GM12878 (cell line): ENCODE measurements at regions not wholly inside any gene's neighbourhood (a gene's known extent, or its start where the extent isn't known, plus 50 kb on each side); places are given as distances from the start of the nearest gene placed in this dataset.

ENCODE experiments used
- ATAC-seq: fragments of 200-7000 bp; cut with Tn5 transposase; 3 replicates; pipeline ENCODE4 v1.9.1; 2020; ENCODE audit warnings: mild to moderate bottlenecking, moderate library complexity
- BruUV-seq: library from RNA; stranded (reverse); fragments of 400-500 nt; replicated peaks from 2 replicates; lab custom pipeline; 2021; lab: Mats Ljungman, UMichigan
- CTCF ChIA-PET: fragments of 300-600 bp; sonication (Branson Sonifier 250); formaldehyde crosslinking; extraction: SDS; loops from one replicate; lab custom pipeline; 2021; ENCODE audit warnings: inconsistent platforms; lab: Yijun Ruan, JAX
- POLR2A ChIA-PET: fragments of 350-600 bp; formaldehyde crosslinking; extraction: SDS; loops from one replicate; lab custom pipeline; 2021; ENCODE audit warnings: inconsistent platforms; lab: Charles Lee
- RAD21 ChIA-PET: fragments of 300-600 bp; sonication (Branson Sonifier 250); formaldehyde crosslinking; loops from one replicate; lab custom pipeline; 2023; ENCODE audit warnings: antibody characterized with exemption; ENCODE audit not compliant: unreplicated experiment; lab: Charles Lee
- SMC1A ChIA-PET: fragments of 300-600 bp; sonication (Branson Sonifier 250); formaldehyde crosslinking; loops from one replicate; lab custom pipeline; 2023; ENCODE audit not compliant: unreplicated experiment, uncharacterized antibody; lab: Charles Lee
- DNase-seq: peaks from one replicate; pipeline ENCODE4 v3.0.0-alpha.2; 2011; ENCODE audit warnings: low read depth, low spot score
- FAIRE-seq: peaks from 3 replicates; lab custom pipeline; 2011; peaks lifted over from hg19 to GRCh38; lab: Jason Lieb, UNC
- H2AFZ ChIP-seq: 2 replicates; pipeline ENCODE4 v1.6.0; 2011; ENCODE audit warnings: low read depth, low read length, control low read depth; ENCODE audit not compliant: control insufficient read depth
- H3K27ac ChIP-seq: 2 replicates; pipeline ENCODE4 v1.5.1; 2011; ENCODE audit warnings: control low read depth; ENCODE audit not compliant: control insufficient read depth, insufficient read depth
- H3K27me3 ChIP-seq, 2 experiments: replicated peaks in 1 of 2; 2 replicates each; pipeline versions ENCODE4 v1.6.0 to v1.6.1; 2011; ENCODE audit warnings: low read length in 1 of 2; ENCODE audit not compliant: control insufficient read depth in 2 of 2, insufficient read depth in 2 of 2
- H3K36me3 ChIP-seq, 2 experiments: 2 replicates each; pipeline ENCODE4 v1.5.1; 2011; ENCODE audit warnings: low read length in 1 of 2; ENCODE audit not compliant: control insufficient read depth in 2 of 2, insufficient read depth in 2 of 2
- H3K4me1 ChIP-seq: 2 replicates; pipeline ENCODE4 v1.6.1; 2011; ENCODE audit warnings: mild to moderate bottlenecking, low read length, moderate library complexity, mixed read lengths; ENCODE audit not compliant: control insufficient read depth, insufficient read depth
- H3K4me2 ChIP-seq: 2 replicates; pipeline ENCODE4 v1.6.0; 2011; ENCODE audit warnings: control low read depth; ENCODE audit not compliant: control insufficient read depth, insufficient read depth
- H3K4me3 ChIP-seq: fragments of 200-600 bp; sonication (generic); 2 replicates; pipeline ENCODE4 v1.5.1; 2016
- H3K79me2 ChIP-seq: 2 replicates; pipeline ENCODE4 v1.6.0; 2011; ENCODE audit warnings: low read length; ENCODE audit not compliant: control insufficient read depth, insufficient read depth
- H3K9ac ChIP-seq: 2 replicates; pipeline ENCODE4 v1.8.0; 2011; ENCODE audit warnings: low read length, control low read depth, mixed read lengths; ENCODE audit not compliant: control insufficient read depth, insufficient read depth
- H3K9me3 ChIP-seq: replicated peaks from 3 replicates; pipeline ENCODE4 v1.5.1; 2011; ENCODE audit warnings: mild to moderate bottlenecking, low read length; ENCODE audit not compliant: control insufficient read depth, insufficient read depth
- H4K20me1 ChIP-seq: 2 replicates; pipeline ENCODE4 v1.6.0; 2011; ENCODE audit not compliant: control insufficient read depth, insufficient read depth
- BACH1 ChIP-seq: fragments of 450-650 bp; IDR thresholded peaks from 2 replicates; pipeline ENCODE4 v1.6.1; 2017; ENCODE audit warnings: mild to moderate bottlenecking, borderline replicate concordance
- GATAD2B ChIP-seq: fragments of 450-650 bp; conservative IDR thresholded peaks from 2 replicates; pipeline ENCODE4 v1.6.1; 2017; ENCODE audit warnings: low read depth, mild to moderate bottlenecking, moderate library complexity
- HDAC2 ChIP-seq: fragments of 200-600 bp; sonication (generic); IDR thresholded peaks from 2 replicates; pipeline ENCODE4 v1.6.1; 2017
- KAT2A ChIP-seq: conservative IDR thresholded peaks from 2 replicates; pipeline ENCODE4 v1.6.1; 2011; ENCODE audit warnings: low read depth, low read length; ENCODE audit not compliant: control insufficient read depth
- KLF5 ChIP-seq: fragments of 450-650 bp; IDR thresholded peaks from 2 replicates; pipeline ENCODE4 v1.6.1; 2014; ENCODE audit warnings: mild to moderate bottlenecking; ENCODE audit not compliant: partially characterized antibody
- NBN ChIP-seq: fragments of 450-650 bp; IDR thresholded peaks from 2 replicates; pipeline ENCODE4 v1.6.1; 2016
- POLR2A ChIP-seq: IDR thresholded peaks from 2 replicates; pipeline ENCODE4 v1.6.1; 2011; ENCODE audit warnings: low read depth, mild to moderate bottlenecking, low read length
- RUNX3 ChIP-seq: IDR thresholded peaks from 2 replicates; pipeline ENCODE4 v1.6.1; 2012; ENCODE audit warnings: low read length, inconsistent platforms
- SIN3A ChIP-seq: IDR thresholded peaks from 2 replicates; pipeline ENCODE4 v1.6.1; 2012; ENCODE audit warnings: low read depth, low read length, improper control_type of control experiment
- SPI1 ChIP-seq: IDR thresholded peaks from 2 replicates; pipeline ENCODE4 v1.6.1; 2011; ENCODE audit warnings: low read depth, mild to moderate bottlenecking, low read length, moderate library complexity, borderline replicate concordance; ENCODE audit not compliant: insufficient read depth
- STAT3 ChIP-seq: IDR thresholded peaks from 2 replicates; pipeline ENCODE4 v1.6.1; 2011; ENCODE audit warnings: low read depth, low read length, improper control_type of control experiment
- ZNF24 ChIP-seq: fragments of 450-650 bp; IDR thresholded peaks from 2 replicates; pipeline ENCODE4 v1.6.1; 2017; ENCODE audit warnings: antibody characterized with exemption, mild to moderate bottlenecking
- ZZZ3 ChIP-seq: IDR thresholded peaks from 2 replicates; pipeline ENCODE4 v1.6.1; 2011; ENCODE audit warnings: low read depth; ENCODE audit not compliant: control insufficient read depth, insufficient read length
- WGBS: methylation state at CpG from one replicate; pipeline ENCODE4 v1.1.6; 2016; ENCODE audit warnings: low lambda C conversion rate; ENCODE audit not compliant: insufficient replicate concordance, insufficient coverage; ENCODE audit errors: missing lambda C conversion rate; 5-methylcytosine and 5-hydroxymethylcytosine counted together
- in situ Hi-C: fragments of 300-500 bp; cut with MboI; formaldehyde crosslinking; loops from 9 replicates; pipeline ENCODE4 v1.14.3; 2018; ENCODE audit warnings: mixed read lengths
- intact Hi-C: fragments of 100-400 bp; cut with micrococcal nuclease; formaldehyde crosslinking; loops from one replicate; pipeline ENCODE4 v1.14.2; 2022; ENCODE audit not compliant: unreplicated experiment
- TF ChIP-seq, protein P1 (sequence below): fragments of 450-650 bp; IDR thresholded peaks from 2 replicates; pipeline ENCODE4 v1.6.1; 2018; ENCODE audit warnings: borderline replicate concordance, mild to moderate bottlenecking; ENCODE audit not compliant: partially characterized antibody
- TF ChIP-seq, protein P2 (sequence below): fragments of 450-650 bp; IDR thresholded peaks from 2 replicates; pipeline ENCODE4 v1.6.1; 2017; ENCODE audit warnings: low read depth, mild to moderate bottlenecking, moderate library complexity
- TF ChIP-seq, protein P3 (sequence below): IDR thresholded peaks from 2 replicates; pipeline ENCODE4 v1.6.1; 2011; ENCODE audit warnings: mild to moderate bottlenecking, low read depth, low read length, moderate library complexity; ENCODE audit not compliant: insufficient replicate concordance

DNA sequence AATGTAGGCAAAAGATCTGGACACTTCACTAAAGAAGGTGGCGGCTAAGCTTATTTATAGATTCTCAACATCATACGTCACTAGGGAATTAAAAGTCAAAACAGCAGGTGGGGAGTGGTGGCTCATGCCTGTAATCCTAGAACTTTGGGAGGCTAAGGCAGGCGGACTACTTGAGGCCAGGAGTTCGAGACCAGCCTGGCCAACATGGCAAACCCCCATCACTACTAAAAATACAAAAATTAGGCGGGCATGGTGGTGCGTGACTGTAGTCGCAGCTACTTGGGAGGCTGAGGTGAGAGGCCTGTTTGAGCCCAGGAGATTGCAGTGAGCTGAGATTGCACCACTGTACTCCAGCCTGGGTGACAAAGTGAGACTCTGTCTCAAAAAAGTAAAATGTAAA, 74.6 kb downstream of the GPX5 start:
- ATAC-seq (no peak), FAIRE-seq (no peak)
- CTCF ChIA-PET, result no interaction called here

More for the DNA sequence above, 74.6 kb downstream of the GPX5 start:
- in situ Hi-C loops, result no loop called here
- intact Hi-C loops, result no loop called here
- POLR2A ChIA-PET, result no interaction called here
- RAD21 ChIA-PET, result no interaction called here
- no peak overlapping the region for H3K4me3 ChIP-seq
- BruUV-seq, result no TSS peak
- H3K79me2 ChIP-seq, result no peaks in the 10 kb centered on the region
- no peak overlapping the region for H2AFZ ChIP-seq
- H3K9me3 ChIP-seq, result no peaks in the 10 kb centered on the region; the same call in 2 of the 3 replicates
- H3K4me2 ChIP-seq, result no peak overlapping the region
- no peak overlapping the region for H3K27ac ChIP-seq
- no peak for DNase-seq
- SMC1A ChIA-PET, result interaction anchor here (1.9 kb wide), 1 partner anchor 11 kb away, joined by 4 read pairs; no protein-coding TSS in a partner anchor
- no peak overlapping the region for H3K9ac ChIP-seq
- H4K20me1 ChIP-seq, result no peaks in the 10 kb centered on the region
- no peaks in the 10 kb centered on the region for H3K4me1 ChIP-seq
- WGBS, result 35% methylated on average over 7 of the region's 7 CpGs
- no peaks in the 10 kb centered on the region for H3K27me3 ChIP-seq
- no peaks in the 10 kb centered on the region for H3K36me3 ChIP-seq
- no peak for TF ChIP-seq SIN3A
- TF ChIP-seq, protein P1, sequence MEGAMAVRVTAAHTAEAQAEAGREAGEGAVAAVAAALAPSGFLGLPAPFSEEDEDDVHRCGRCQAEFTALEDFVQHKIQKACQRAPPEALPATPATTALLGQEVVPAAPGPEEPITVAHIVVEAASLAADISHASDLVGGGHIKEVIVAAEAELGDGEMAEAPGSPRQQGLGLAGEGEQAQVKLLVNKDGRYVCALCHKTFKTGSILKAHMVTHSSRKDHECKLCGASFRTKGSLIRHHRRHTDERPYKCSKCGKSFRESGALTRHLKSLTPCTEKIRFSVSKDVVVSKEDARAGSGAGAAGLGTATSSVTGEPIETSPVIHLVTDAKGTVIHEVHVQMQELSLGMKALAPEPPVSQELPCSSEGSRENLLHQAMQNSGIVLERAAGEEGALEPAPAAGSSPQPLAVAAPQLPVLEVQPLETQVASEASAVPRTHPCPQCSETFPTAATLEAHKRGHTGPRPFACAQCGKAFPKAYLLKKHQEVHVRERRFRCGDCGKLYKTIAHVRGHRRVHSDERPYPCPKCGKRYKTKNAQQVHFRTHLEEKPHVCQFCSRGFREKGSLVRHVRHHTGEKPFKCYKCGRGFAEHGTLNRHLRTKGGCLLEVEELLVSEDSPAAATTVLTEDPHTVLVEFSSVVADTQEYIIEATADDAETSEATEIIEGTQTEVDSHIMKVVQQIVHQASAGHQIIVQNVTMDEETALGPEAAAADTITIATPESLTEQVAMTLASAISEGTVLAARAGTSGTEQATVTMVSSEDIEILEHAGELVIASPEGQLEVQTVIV, result no peak
- TF ChIP-seq KLF5, result no peak
- TF ChIP-seq HDAC2, result no peak
- TF ChIP-seq ZZZ3, result no peak
- TF ChIP-seq RUNX3, result no peak
- no peak for TF ChIP-seq SPI1
- TF ChIP-seq, protein P2, sequence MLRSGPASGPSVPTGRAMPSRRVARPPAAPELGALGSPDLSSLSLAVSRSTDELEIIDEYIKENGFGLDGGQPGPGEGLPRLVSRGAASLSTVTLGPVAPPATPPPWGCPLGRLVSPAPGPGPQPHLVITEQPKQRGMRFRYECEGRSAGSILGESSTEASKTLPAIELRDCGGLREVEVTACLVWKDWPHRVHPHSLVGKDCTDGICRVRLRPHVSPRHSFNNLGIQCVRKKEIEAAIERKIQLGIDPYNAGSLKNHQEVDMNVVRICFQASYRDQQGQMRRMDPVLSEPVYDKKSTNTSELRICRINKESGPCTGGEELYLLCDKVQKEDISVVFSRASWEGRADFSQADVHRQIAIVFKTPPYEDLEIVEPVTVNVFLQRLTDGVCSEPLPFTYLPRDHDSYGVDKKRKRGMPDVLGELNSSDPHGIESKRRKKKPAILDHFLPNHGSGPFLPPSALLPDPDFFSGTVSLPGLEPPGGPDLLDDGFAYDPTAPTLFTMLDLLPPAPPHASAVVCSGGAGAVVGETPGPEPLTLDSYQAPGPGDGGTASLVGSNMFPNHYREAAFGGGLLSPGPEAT, result no peak
- TF ChIP-seq STAT3, result no peak
- TF ChIP-seq BACH1, result no peak
- TF ChIP-seq NBN, result no peak
- no peak for TF ChIP-seq GATAD2B
- no peak for TF ChIP-seq KAT2A
- no peak for TF ChIP-seq POLR2A
- no peak for TF ChIP-seq ZNF24
- TF ChIP-seq, protein P3, sequence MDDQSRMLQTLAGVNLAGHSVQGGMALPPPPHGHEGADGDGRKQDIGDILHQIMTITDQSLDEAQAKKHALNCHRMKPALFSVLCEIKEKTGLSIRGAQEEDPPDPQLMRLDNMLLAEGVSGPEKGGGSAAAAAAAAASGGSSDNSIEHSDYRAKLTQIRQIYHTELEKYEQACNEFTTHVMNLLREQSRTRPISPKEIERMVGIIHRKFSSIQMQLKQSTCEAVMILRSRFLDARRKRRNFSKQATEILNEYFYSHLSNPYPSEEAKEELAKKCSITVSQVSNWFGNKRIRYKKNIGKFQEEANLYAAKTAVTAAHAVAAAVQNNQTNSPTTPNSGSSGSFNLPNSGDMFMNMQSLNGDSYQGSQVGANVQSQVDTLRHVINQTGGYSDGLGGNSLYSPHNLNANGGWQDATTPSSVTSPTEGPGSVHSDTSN, result no peak
- TF ChIP-seq, all 136 proteins: peak for 0
